ENCODE measurements at regions not wholly inside any gene's neighbourhood (a gene's known extent, or its start where the extent isn't known, plus 50 kb on each side); places are given as distances from the start of the nearest gene placed in this dataset.

DNA sequence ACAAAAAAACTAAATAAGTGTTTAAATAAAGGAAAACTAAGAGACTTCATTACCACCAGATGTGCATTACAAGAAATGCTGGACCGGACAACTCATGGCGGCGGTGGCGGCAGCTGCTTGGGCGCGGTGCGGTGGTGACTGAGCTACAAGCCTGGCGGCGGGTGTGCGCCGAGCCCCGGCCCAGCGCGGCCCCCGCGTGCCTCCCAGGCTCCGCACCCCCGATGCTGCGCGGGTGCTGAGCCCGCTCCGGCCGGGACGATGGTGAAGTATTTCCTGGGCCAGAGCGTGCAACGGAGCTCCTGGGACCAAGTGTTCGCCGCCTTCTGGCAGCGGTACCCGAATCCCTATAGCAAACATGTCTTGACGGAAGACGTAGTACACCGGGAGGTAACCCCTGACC lies 52.2 kb upstream of the RCOR3 start:
- H3K27me3 ChIP-seq (ENCODE audit: low read length), result no peaks in the 10 kb centered on the region
- no peak overlapping the region for H2AFZ ChIP-seq (ENCODE audit: low read length)
- H3K27ac ChIP-seq (ENCODE audit: low read length), result no peak overlapping the region
- H3K9me3 ChIP-seq (ENCODE audit: low read length), result no peaks in the 10 kb centered on the region
- no peak overlapping the region for H3K4me2 ChIP-seq (ENCODE audit: low read length)
- H3F3A ChIP-seq (ENCODE audit: low read length, unreplicated experiment), result no peaks in the 10 kb centered on the region
- TF ChIP-seq EZH2 (IDR thresholded peaks at IDR 0.05; ENCODE audit: low read length, unreplicated experiment) (no peak), EZH2phosphoT487 (IDR thresholded peaks at IDR 0.05; ENCODE audit: borderline replicate concordance, low read length) (no peak)
- TF ChIP-seq, protein P1, sequence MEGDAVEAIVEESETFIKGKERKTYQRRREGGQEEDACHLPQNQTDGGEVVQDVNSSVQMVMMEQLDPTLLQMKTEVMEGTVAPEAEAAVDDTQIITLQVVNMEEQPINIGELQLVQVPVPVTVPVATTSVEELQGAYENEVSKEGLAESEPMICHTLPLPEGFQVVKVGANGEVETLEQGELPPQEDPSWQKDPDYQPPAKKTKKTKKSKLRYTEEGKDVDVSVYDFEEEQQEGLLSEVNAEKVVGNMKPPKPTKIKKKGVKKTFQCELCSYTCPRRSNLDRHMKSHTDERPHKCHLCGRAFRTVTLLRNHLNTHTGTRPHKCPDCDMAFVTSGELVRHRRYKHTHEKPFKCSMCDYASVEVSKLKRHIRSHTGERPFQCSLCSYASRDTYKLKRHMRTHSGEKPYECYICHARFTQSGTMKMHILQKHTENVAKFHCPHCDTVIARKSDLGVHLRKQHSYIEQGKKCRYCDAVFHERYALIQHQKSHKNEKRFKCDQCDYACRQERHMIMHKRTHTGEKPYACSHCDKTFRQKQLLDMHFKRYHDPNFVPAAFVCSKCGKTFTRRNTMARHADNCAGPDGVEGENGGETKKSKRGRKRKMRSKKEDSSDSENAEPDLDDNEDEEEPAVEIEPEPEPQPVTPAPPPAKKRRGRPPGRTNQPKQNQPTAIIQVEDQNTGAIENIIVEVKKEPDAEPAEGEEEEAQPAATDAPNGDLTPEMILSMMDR (conservative IDR thresholded peaks at IDR 0.05; ENCODE audit: low read depth, low read length), result no peak
- H3K4me1 ChIP-seq (ENCODE audit: insufficient read depth, low read length), result no peaks in the 10 kb centered on the region
- intact Hi-C loops (cut with micrococcal nuclease), result no loop called here
- H3K9me2 ChIP-seq (replicated peaks; ENCODE audit: low read length), result no peaks in the 10 kb centered on the region
- H4K20me1 ChIP-seq (ENCODE audit: low read length), result no peaks in the 10 kb centered on the region
- DNase-seq, result no peak
- POLR2A ChIA-PET (ENCODE audit: unreplicated experiment), result no interaction called here
- no TSS peak for BruUV-seq (replicated peaks)
- no peak for ATAC-seq
- CTCF ChIA-PET, result no interaction called here
- H3K4me3 ChIP-seq (ENCODE audit: low read length), result no peak overlapping the region
- no peaks in the 10 kb centered on the region for H3K36me3 ChIP-seq (ENCODE audit: low read depth, low read length)
- H3K9ac ChIP-seq (ENCODE audit: low read length), result no peak overlapping the region
- H3K79me2 ChIP-seq (ENCODE audit: low read length), result no peaks in the 10 kb centered on the region

DNA sequence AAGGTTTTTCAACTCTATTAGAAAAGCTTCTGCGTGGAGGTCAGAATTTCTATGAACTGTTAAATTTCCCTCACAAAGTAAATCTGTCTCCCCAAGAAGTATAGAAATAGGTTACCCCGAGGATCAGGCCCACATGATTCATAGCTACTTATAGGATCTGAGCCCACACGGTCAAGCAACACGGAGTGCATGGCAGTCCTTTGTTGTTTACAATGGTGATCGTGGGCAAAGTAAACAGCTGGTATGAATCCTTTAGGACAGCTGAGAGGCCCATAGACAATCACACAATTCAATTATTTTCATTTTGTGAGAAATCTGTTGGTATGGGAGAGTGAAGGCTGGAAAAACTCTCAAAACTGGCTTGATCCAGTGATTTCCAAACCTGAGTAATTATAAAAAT lies 58.9 kb upstream of the RCOR3 start:
- TF ChIP-seq EZH2 (IDR thresholded peaks at IDR 0.05; ENCODE audit: low read length, unreplicated experiment), result no peak
- no peak for TF ChIP-seq EZH2phosphoT487 (IDR thresholded peaks at IDR 0.05; ENCODE audit: borderline replicate concordance, low read length)
- TF ChIP-seq, protein P1 (conservative IDR thresholded peaks at IDR 0.05; ENCODE audit: low read depth, low read length), result no peak
- H3K4me1 ChIP-seq (ENCODE audit: insufficient read depth, low read length), result peaks cover 7% of the 10 kb centered on the region
- no peak overlapping the region for H2AFZ ChIP-seq (ENCODE audit: low read length)
- no peak overlapping the region for H3K27ac ChIP-seq (ENCODE audit: low read length)
- no peaks in the 10 kb centered on the region for H3F3A ChIP-seq (ENCODE audit: low read length, unreplicated experiment)
- no peak for ATAC-seq
- no peak for DNase-seq
- H3K4me3 ChIP-seq (ENCODE audit: low read length), result no peak overlapping the region
- intact Hi-C loops (cut with micrococcal nuclease), result no loop called here
- no TSS peak for BruUV-seq (replicated peaks)
- no peaks in the 10 kb centered on the region for H4K20me1 ChIP-seq (ENCODE audit: low read length)
- no peaks in the 10 kb centered on the region for H3K36me3 ChIP-seq (ENCODE audit: low read depth, low read length)
- H3K9me2 ChIP-seq (replicated peaks; ENCODE audit: low read length), result no peaks in the 10 kb centered on the region
- H3K4me2 ChIP-seq (ENCODE audit: low read length), result no peak overlapping the region
- H3K9me3 ChIP-seq (ENCODE audit: low read length), result no peaks in the 10 kb centered on the region
- no peaks in the 10 kb centered on the region for H3K79me2 ChIP-seq (ENCODE audit: low read length)
- H3K27me3 ChIP-seq (ENCODE audit: low read length), result no peaks in the 10 kb centered on the region
- no peak overlapping the region for H3K9ac ChIP-seq (ENCODE audit: low read length)
- ChIA-PET POLR2A (ENCODE audit: unreplicated experiment) (interaction anchor here (0.7 kb wide), 1 partner anchor 17 kb away, joined by 3 read pairs; no protein-coding TSS in a partner anchor), CTCF (no interaction called here)

DNA sequence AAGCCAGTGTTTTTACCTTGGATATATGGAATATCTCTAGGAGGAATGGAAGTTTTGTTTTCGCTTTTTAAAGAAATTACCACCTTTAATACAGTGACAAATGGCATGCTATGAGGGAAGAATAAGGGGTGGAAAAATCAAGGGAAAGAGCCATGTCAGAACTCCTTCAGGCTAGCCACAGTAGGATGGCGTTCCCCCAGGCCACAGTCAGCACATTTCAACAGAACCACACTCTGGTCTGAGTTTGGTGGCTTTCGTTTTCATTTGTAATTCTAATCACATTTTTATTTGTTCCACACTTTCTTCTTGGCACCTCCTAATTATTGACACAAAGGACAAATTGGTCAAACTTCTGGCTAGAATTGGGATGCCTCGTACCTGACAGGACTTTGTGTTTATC lies 60.3 kb upstream of the RCOR3 start:
- no TSS peak for BruUV-seq (replicated peaks)
- DNase-seq (no peak), ATAC-seq (no peak)
- POLR2A ChIA-PET (ENCODE audit: unreplicated experiment), result no interaction called here
- TF ChIP-seq EZH2phosphoT487 (IDR thresholded peaks at IDR 0.05; ENCODE audit: borderline replicate concordance, low read length) (no peak), EZH2 (IDR thresholded peaks at IDR 0.05; ENCODE audit: low read length, unreplicated experiment) (no peak)
- TF ChIP-seq, protein P1 (conservative IDR thresholded peaks at IDR 0.05; ENCODE audit: low read depth, low read length), result no peak
- peaks cover 10% of the 10 kb centered on the region; the same call in 1 of the 2 replicates for H3K27me3 ChIP-seq (ENCODE audit: low read length)
- no peaks in the 10 kb centered on the region for H3F3A ChIP-seq (ENCODE audit: low read length, unreplicated experiment)
- no peaks in the 10 kb centered on the region for H4K20me1 ChIP-seq (ENCODE audit: low read length)
- H3K9ac ChIP-seq (ENCODE audit: low read length), result no peak overlapping the region
- H3K79me2 ChIP-seq (ENCODE audit: low read length), result no peaks in the 10 kb centered on the region
- CTCF ChIA-PET, result no interaction called here
- H3K9me3 ChIP-seq (ENCODE audit: low read length), result no peaks in the 10 kb centered on the region
- no peak overlapping the region for H2AFZ ChIP-seq (ENCODE audit: low read length)
- H3K4me2 ChIP-seq (ENCODE audit: low read length), result no peak overlapping the region
- H3K4me1 ChIP-seq (ENCODE audit: insufficient read depth, low read length), result peaks cover 7% of the 10 kb centered on the region
- intact Hi-C loops (cut with micrococcal nuclease), result no loop called here
- H3K9me2 ChIP-seq (replicated peaks; ENCODE audit: low read length), result no peaks in the 10 kb centered on the region
- no peaks in the 10 kb centered on the region for H3K36me3 ChIP-seq (ENCODE audit: low read depth, low read length)
- no peak overlapping the region for H3K27ac ChIP-seq (ENCODE audit: low read length)
- H3K4me3 ChIP-seq (ENCODE audit: low read length), result no peak overlapping the region
